ENCODE measurements at regions not wholly inside any gene's neighbourhood (a gene's known extent, or its start where the extent isn't known, plus 50 kb on each side); places are given as distances from the start of the nearest gene placed in this dataset.

DNA sequence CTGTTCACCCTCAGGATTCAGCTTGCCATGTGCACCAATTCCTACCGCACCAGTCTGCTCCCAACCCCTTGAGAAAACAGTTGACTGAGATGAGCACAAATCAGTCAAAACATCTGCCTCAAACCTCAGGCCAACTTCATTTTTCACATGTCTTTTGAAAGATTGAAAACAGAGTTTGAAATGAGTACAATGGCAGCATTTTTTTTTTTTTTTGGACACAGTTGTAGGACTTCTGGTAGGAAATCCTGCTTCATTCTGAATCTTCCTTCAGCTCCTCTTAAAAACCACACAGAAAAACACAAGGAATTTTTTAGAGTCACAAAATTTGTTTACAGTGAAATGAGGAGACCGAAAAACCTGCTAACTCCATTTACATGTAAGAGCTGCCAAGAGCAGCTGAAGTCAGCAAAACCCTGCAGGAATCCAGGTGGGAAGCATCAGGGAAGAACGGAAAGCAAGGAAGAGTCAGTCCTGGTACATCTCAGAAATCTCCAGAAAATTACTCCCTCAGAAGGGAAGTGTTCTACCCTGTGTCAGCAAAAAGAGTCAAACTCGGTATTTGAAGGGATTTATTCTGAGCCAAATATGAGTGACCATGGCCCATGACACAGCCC lies 100.3 kb upstream of the TMTC1 start:
- Histone ChIP-seq H2BK20ac (ENCODE audit: low read depth, low read length) (no peak overlapping the region), H3K36me3 (ENCODE audit: control insufficient read depth, insufficient read depth, low read length) (no peaks in the 10 kb centered on the region), H4K5ac (ENCODE audit: low read depth, low read length) (no peak overlapping the region), H3K4ac (ENCODE audit: low read depth, low read length) (no peak overlapping the region), H3K9ac (ENCODE audit: low read depth, low read length) (no peak overlapping the region), H3K27ac (ENCODE audit: insufficient read depth, low read length) (no peak overlapping the region), H3K14ac (replicated peaks; ENCODE audit: low read depth, low read length) (no peak overlapping the region), H3K56ac (ENCODE audit: extremely low read depth, insufficient read depth, low read length) (no peak overlapping the region), H2AK5ac (ENCODE audit: low read depth, low read length) (no peak overlapping the region), H3K9me3 (ENCODE audit: control insufficient read depth, insufficient read depth, low read length) (no peaks in the 10 kb centered on the region), H2AK9ac (replicated peaks; ENCODE audit: low read depth, low read length, poor library complexity) (no peak overlapping the region), H4K20me1 (ENCODE audit: insufficient read depth, low read length) (no peaks in the 10 kb centered on the region), H3K23ac (ENCODE audit: low read depth, low read length) (no peak overlapping the region), H3K27me3 (ENCODE audit: control insufficient read depth, insufficient read depth, low read length) (peaks cover 2% of the 10 kb centered on the region), H4K91ac (ENCODE audit: insufficient read depth, low read depth, low read length) (no peak overlapping the region), H2AFZ (replicated peaks; ENCODE audit: low read length, poor library complexity) (no peak overlapping the region), H2BK5ac (ENCODE audit: low read depth, low read length, poor library complexity, severe bottlenecking) (no peak overlapping the region), H4K8ac (ENCODE audit: low read depth in 2 of 2, low read length in 2 of 2) (no peak overlapping the region), H3K9me1 (ENCODE audit: insufficient read depth, low read length) (no peaks in the 10 kb centered on the region), H3K4me2 (ENCODE audit: low read depth, low read length) (no peak overlapping the region), H3K4me3 (ENCODE audit: insufficient read depth, low read depth, low read length) (no peak overlapping the region), H2BK120ac (ENCODE audit: low read depth, low read length) (no peak overlapping the region), H3K18ac (ENCODE audit: low read depth, low read length) (no peak overlapping the region), H2BK15ac (ENCODE audit: low read depth, low read length) (no peak overlapping the region), H3K79me1 (ENCODE audit: low read depth in 1 of 2, low read length in 2 of 2) (no peaks in the 10 kb centered on the region), H3K4me1 (ENCODE audit: control insufficient read depth, insufficient read depth, low read length) (no peaks in the 10 kb centered on the region)
- dilution Hi-C loops (cut with HindIII; ENCODE audit: low sequenced_read_pairs, unreplicated experiment) (no loop called here), intact Hi-C loops (cut with micrococcal nuclease) (no loop called here), in situ Hi-C loops (cut with MboI; ENCODE audit: low sequenced_read_pairs) (no loop called here)
- DNase-seq = no peak
- TF ChIP-seq BHLHE40 (IDR thresholded peaks at IDR 0.05; ENCODE audit: low read depth, low read length) (no peak), CEBPB (IDR thresholded peaks at IDR 0.05; ENCODE audit: low read depth, low read length) (no peak), NFE2L2 (IDR thresholded peaks at IDR 0.05; ENCODE audit: low read depth, low read length) (no peak), MXI1 (IDR thresholded peaks at IDR 0.05; ENCODE audit: borderline replicate concordance, low read depth, low read length) (no peak), RAD21 (IDR thresholded peaks at IDR 0.05; ENCODE audit: low read length) (no peak), FOS (IDR thresholded peaks at IDR 0.05; ENCODE audit: low read depth, low read length) (no peak), RCOR1 (IDR thresholded peaks at IDR 0.05; ENCODE audit: insufficient replicate concordance, low read length) (no peak), SMC3 (IDR thresholded peaks at IDR 0.05; ENCODE audit: low read depth, low read length) (no peak), RFX5 (IDR thresholded peaks at IDR 0.05; ENCODE audit: low read depth, low read length) (no peak)
- TF ChIP-seq, protein P1, sequence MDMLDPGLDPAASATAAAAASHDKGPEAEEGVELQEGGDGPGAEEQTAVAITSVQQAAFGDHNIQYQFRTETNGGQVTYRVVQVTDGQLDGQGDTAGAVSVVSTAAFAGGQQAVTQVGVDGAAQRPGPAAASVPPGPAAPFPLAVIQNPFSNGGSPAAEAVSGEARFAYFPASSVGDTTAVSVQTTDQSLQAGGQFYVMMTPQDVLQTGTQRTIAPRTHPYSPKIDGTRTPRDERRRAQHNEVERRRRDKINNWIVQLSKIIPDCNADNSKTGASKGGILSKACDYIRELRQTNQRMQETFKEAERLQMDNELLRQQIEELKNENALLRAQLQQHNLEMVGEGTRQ (IDR thresholded peaks at IDR 0.05; ENCODE audit: low read depth, low read length) = no peak
- TF ChIP-seq, protein P2, sequence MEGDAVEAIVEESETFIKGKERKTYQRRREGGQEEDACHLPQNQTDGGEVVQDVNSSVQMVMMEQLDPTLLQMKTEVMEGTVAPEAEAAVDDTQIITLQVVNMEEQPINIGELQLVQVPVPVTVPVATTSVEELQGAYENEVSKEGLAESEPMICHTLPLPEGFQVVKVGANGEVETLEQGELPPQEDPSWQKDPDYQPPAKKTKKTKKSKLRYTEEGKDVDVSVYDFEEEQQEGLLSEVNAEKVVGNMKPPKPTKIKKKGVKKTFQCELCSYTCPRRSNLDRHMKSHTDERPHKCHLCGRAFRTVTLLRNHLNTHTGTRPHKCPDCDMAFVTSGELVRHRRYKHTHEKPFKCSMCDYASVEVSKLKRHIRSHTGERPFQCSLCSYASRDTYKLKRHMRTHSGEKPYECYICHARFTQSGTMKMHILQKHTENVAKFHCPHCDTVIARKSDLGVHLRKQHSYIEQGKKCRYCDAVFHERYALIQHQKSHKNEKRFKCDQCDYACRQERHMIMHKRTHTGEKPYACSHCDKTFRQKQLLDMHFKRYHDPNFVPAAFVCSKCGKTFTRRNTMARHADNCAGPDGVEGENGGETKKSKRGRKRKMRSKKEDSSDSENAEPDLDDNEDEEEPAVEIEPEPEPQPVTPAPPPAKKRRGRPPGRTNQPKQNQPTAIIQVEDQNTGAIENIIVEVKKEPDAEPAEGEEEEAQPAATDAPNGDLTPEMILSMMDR (conservative IDR thresholded peaks at IDR 0.05; ENCODE audit: low read depth, low read length) = no peak
- ChIA-PET POLR2A (ENCODE audit: unreplicated experiment) (no interaction called here), CTCF (interaction anchor here (0.6 kb wide), 1 partner anchor 19 kb away, joined by 6 read pairs; no protein-coding TSS in a partner anchor)
- no peak for ATAC-seq (ENCODE audit: low read depth)
- BruUV-seq (replicated peaks) = no TSS peak
- WGBS, 2 experiments (ENCODE audit: extremely low coverage in 2 of 2, insufficient read length in 1 of 2) = no CpG with 5 or more reads among the region's 4 CpGs
